ENCODE measurements at regions not wholly inside any gene's neighbourhood (a gene's known extent, or its start where the extent isn't known, plus 50 kb on each side); places are given as distances from the start of the nearest gene placed in this dataset.

- Histone ChIP-seq H3K9ac (ENCODE audit: low read length in 5 of 5) (no peak overlapping the region), H3K4me1 (ENCODE audit: control insufficient read depth in 5 of 5, insufficient read depth in 5 of 5, low read length in 5 of 5) (no peaks in the 10 kb centered on the region), H3K36me3 (ENCODE audit: control insufficient read depth in 5 of 5, insufficient read depth in 5 of 5, low read length in 5 of 5) (no peaks in the 10 kb centered on the region), H3K4me3 (ENCODE audit: low read depth in 1 of 5, low read length in 5 of 5) (no peak overlapping the region), H3K9me3 (ENCODE audit: control insufficient read depth in 5 of 5, low read length in 5 of 5) (no peaks in the 10 kb centered on the region), H3K27me3 (ENCODE audit: control insufficient read depth in 5 of 5, insufficient read depth in 4 of 5, low read length in 5 of 5) (no peaks in the 10 kb centered on the region), H3K27ac (ENCODE audit: low read depth, low read length) (no peak overlapping the region)
Observed at GRCh38 chr11:91819195-91819594, 405.4 kb upstream of the FAT3 start.

- no peak overlapping the region for H3K27ac ChIP-seq (ENCODE audit: low read depth, low read length)
- no peak overlapping the region for H3K9ac ChIP-seq (ENCODE audit: low read length in 5 of 5)
- H3K9me3 ChIP-seq (ENCODE audit: control insufficient read depth in 5 of 5, low read length in 5 of 5): no peaks in the 10 kb centered on the region
- no peaks in the 10 kb centered on the region for H3K27me3 ChIP-seq (ENCODE audit: control insufficient read depth in 5 of 5, insufficient read depth in 4 of 5, low read length in 5 of 5)
- H3K4me3 ChIP-seq (ENCODE audit: low read depth in 1 of 5, low read length in 5 of 5): no peak overlapping the region
- no peaks in the 10 kb centered on the region for H3K36me3 ChIP-seq (ENCODE audit: control insufficient read depth in 5 of 5, insufficient read depth in 5 of 5, low read length in 5 of 5)
- H3K4me1 ChIP-seq (ENCODE audit: control insufficient read depth in 5 of 5, insufficient read depth in 5 of 5, low read length in 5 of 5): no peaks in the 10 kb centered on the region
Observed at GRCh38 chr11:91817996-91818395, 406.6 kb upstream of the FAT3 start.

GRCh38 chr11:91813263-91813662 is 411.4 kb upstream of the FAT3 start:
- Histone ChIP-seq H3K27ac (ENCODE audit: low read depth, low read length) (no peak overlapping the region), H3K9ac (ENCODE audit: low read length in 5 of 5) (no peak overlapping the region), H3K9me3 (ENCODE audit: control insufficient read depth in 5 of 5, low read length in 5 of 5) (no peaks in the 10 kb centered on the region), H3K27me3 (ENCODE audit: control insufficient read depth in 5 of 5, insufficient read depth in 4 of 5, low read length in 5 of 5) (no peaks in the 10 kb centered on the region), H3K4me3 (ENCODE audit: low read depth in 1 of 5, low read length in 5 of 5) (no peak overlapping the region), H3K4me1 (ENCODE audit: control insufficient read depth in 5 of 5, insufficient read depth in 5 of 5, low read length in 5 of 5) (no peaks in the 10 kb centered on the region), H3K36me3 (ENCODE audit: control insufficient read depth in 5 of 5, insufficient read depth in 5 of 5, low read length in 5 of 5) (no peaks in the 10 kb centered on the region)

GRCh38 chr11:91810871-91811270 is 413.7 kb upstream of the FAT3 start:
- H3K27me3 ChIP-seq (ENCODE audit: control insufficient read depth in 5 of 5, insufficient read depth in 4 of 5, low read length in 5 of 5): no peaks in the 10 kb centered on the region
- H3K27ac ChIP-seq (ENCODE audit: low read depth, low read length): no peak overlapping the region
- H3K9ac ChIP-seq (ENCODE audit: low read length in 5 of 5): no peak overlapping the region
- no peaks in the 10 kb centered on the region for H3K9me3 ChIP-seq (ENCODE audit: control insufficient read depth in 5 of 5, low read length in 5 of 5)
- no peak overlapping the region for H3K4me3 ChIP-seq (ENCODE audit: low read depth in 1 of 5, low read length in 5 of 5)
- no peaks in the 10 kb centered on the region for H3K36me3 ChIP-seq (ENCODE audit: control insufficient read depth in 5 of 5, insufficient read depth in 5 of 5, low read length in 5 of 5)
- no peaks in the 10 kb centered on the region for H3K4me1 ChIP-seq (ENCODE audit: control insufficient read depth in 5 of 5, insufficient read depth in 5 of 5, low read length in 5 of 5)

GRCh38 chr11:91805293-91805692 is 419.3 kb upstream of the FAT3 start:
- H3K27ac ChIP-seq (ENCODE audit: low read depth, low read length): no peak overlapping the region
- no peaks in the 10 kb centered on the region for H3K36me3 ChIP-seq (ENCODE audit: control insufficient read depth in 5 of 5, insufficient read depth in 5 of 5, low read length in 5 of 5)
- H3K4me1 ChIP-seq (ENCODE audit: control insufficient read depth in 5 of 5, insufficient read depth in 5 of 5, low read length in 5 of 5): peaks cover 0 to 4% (median 3%) of the 10 kb centered on the region in 5 donors
- no peaks in the 10 kb centered on the region for H3K27me3 ChIP-seq (ENCODE audit: control insufficient read depth in 5 of 5, insufficient read depth in 4 of 5, low read length in 5 of 5)
- no peaks in the 10 kb centered on the region for H3K9me3 ChIP-seq (ENCODE audit: control insufficient read depth in 5 of 5, low read length in 5 of 5)
- H3K4me3 ChIP-seq (ENCODE audit: low read depth in 1 of 5, low read length in 5 of 5): no peak overlapping the region
- H3K9ac ChIP-seq (ENCODE audit: low read length in 5 of 5): no peak overlapping the region

GRCh38 chr11:91804042-91804441 is 420.6 kb upstream of the FAT3 start:
- Histone ChIP-seq H3K4me3 (ENCODE audit: low read depth in 1 of 5, low read length in 5 of 5) (no peak overlapping the region), H3K4me1 (ENCODE audit: control insufficient read depth in 5 of 5, insufficient read depth in 5 of 5, low read length in 5 of 5) (peaks cover 0 to 9% (median 5%) of the 10 kb centered on the region in 5 donors), H3K27me3 (ENCODE audit: control insufficient read depth in 5 of 5, insufficient read depth in 4 of 5, low read length in 5 of 5) (no peaks in the 10 kb centered on the region), H3K9me3 (ENCODE audit: control insufficient read depth in 5 of 5, low read length in 5 of 5) (no peaks in the 10 kb centered on the region), H3K36me3 (ENCODE audit: control insufficient read depth in 5 of 5, insufficient read depth in 5 of 5, low read length in 5 of 5) (no peaks in the 10 kb centered on the region), H3K9ac (ENCODE audit: low read length in 5 of 5) (no peak overlapping the region), H3K27ac (ENCODE audit: low read depth, low read length) (no peak overlapping the region)

GRCh38 chr11:91802475-91802874 is 422.1 kb upstream of the FAT3 start:
- H3K9me3 ChIP-seq (ENCODE audit: control insufficient read depth in 5 of 5, low read length in 5 of 5): no peaks in the 10 kb centered on the region
- peaks cover 0 to 9% (median 5%) of the 10 kb centered on the region in 5 donors for H3K4me1 ChIP-seq (ENCODE audit: control insufficient read depth in 5 of 5, insufficient read depth in 5 of 5, low read length in 5 of 5)
- no peak overlapping the region for H3K27ac ChIP-seq (ENCODE audit: low read depth, low read length)
- no peak overlapping the region for H3K9ac ChIP-seq (ENCODE audit: low read length in 5 of 5)
- H3K27me3 ChIP-seq (ENCODE audit: control insufficient read depth in 5 of 5, insufficient read depth in 4 of 5, low read length in 5 of 5): no peaks in the 10 kb centered on the region
- H3K36me3 ChIP-seq (ENCODE audit: control insufficient read depth in 5 of 5, insufficient read depth in 5 of 5, low read length in 5 of 5): no peaks in the 10 kb centered on the region
- no peak overlapping the region for H3K4me3 ChIP-seq (ENCODE audit: low read depth in 1 of 5, low read length in 5 of 5)

GRCh38 chr11:91800208-91800914 is 424.3 kb upstream of the FAT3 start:
- H3K4me3 ChIP-seq (ENCODE audit: low read depth in 1 of 5, low read length in 5 of 5): peak overlapping the region in 2 of 5 donors; percentile 11 to 23
- no peaks in the 10 kb centered on the region for H3K36me3 ChIP-seq (ENCODE audit: control insufficient read depth in 5 of 5, insufficient read depth in 5 of 5, low read length in 5 of 5)
- H3K9me3 ChIP-seq (ENCODE audit: control insufficient read depth in 5 of 5, low read length in 5 of 5): no peaks in the 10 kb centered on the region
- H3K27me3 ChIP-seq (ENCODE audit: control insufficient read depth in 5 of 5, insufficient read depth in 4 of 5, low read length in 5 of 5): no peaks in the 10 kb centered on the region
- H3K27ac ChIP-seq (ENCODE audit: low read depth, low read length): no peak overlapping the region
- no peak overlapping the region for H3K9ac ChIP-seq (ENCODE audit: low read length in 5 of 5)
- H3K4me1 ChIP-seq (ENCODE audit: control insufficient read depth in 5 of 5, insufficient read depth in 5 of 5, low read length in 5 of 5): peaks cover 0 to 9% (median 5%) of the 10 kb centered on the region in 5 donors

GRCh38 chr11:91798240-91798639 is 426.4 kb upstream of the FAT3 start:
- no peak overlapping the region for H3K9ac ChIP-seq (ENCODE audit: low read length in 5 of 5)
- H3K9me3 ChIP-seq (ENCODE audit: control insufficient read depth in 5 of 5, low read length in 5 of 5): no peaks in the 10 kb centered on the region
- H3K36me3 ChIP-seq (ENCODE audit: control insufficient read depth in 5 of 5, insufficient read depth in 5 of 5, low read length in 5 of 5): no peaks in the 10 kb centered on the region
- H3K4me3 ChIP-seq (ENCODE audit: low read depth in 1 of 5, low read length in 5 of 5): no peak overlapping the region
- peaks cover 0 to 9% (median 5%) of the 10 kb centered on the region in 5 donors for H3K4me1 ChIP-seq (ENCODE audit: control insufficient read depth in 5 of 5, insufficient read depth in 5 of 5, low read length in 5 of 5)
- H3K27ac ChIP-seq (ENCODE audit: low read depth, low read length): no peak overlapping the region
- no peaks in the 10 kb centered on the region for H3K27me3 ChIP-seq (ENCODE audit: control insufficient read depth in 5 of 5, insufficient read depth in 4 of 5, low read length in 5 of 5)

- Histone ChIP-seq H3K4me1 (ENCODE audit: control insufficient read depth in 5 of 5, insufficient read depth in 5 of 5, low read length in 5 of 5) (peaks cover 0 to 9% (median 5%) of the 10 kb centered on the region in 5 donors), H3K4me3 (ENCODE audit: low read depth in 1 of 5, low read length in 5 of 5) (no peak overlapping the region), H3K27me3 (ENCODE audit: control insufficient read depth in 5 of 5, insufficient read depth in 4 of 5, low read length in 5 of 5) (no peaks in the 10 kb centered on the region), H3K9me3 (ENCODE audit: control insufficient read depth in 5 of 5, low read length in 5 of 5) (no peaks in the 10 kb centered on the region), H3K9ac (ENCODE audit: low read length in 5 of 5) (no peak overlapping the region), H3K27ac (ENCODE audit: low read depth, low read length) (no peak overlapping the region), H3K36me3 (ENCODE audit: control insufficient read depth in 5 of 5, insufficient read depth in 5 of 5, low read length in 5 of 5) (no peaks in the 10 kb centered on the region)
Observed at GRCh38 chr11:91796999-91797398, 427.6 kb upstream of the FAT3 start.
